ENCODE measurements at regions not wholly inside any gene's neighbourhood (a gene's known extent, or its start where the extent isn't known, plus 50 kb on each side); places are given as distances from the start of the nearest gene placed in this dataset.

GRCh38 chr6:150537893-150538292 lies 61.8 kb upstream of the PLEKHG1 start:
- DNase-seq (ENCODE audit: low read depth) = no peak

- no peak for DNase-seq (ENCODE audit: low read depth)
These were observed 60.6 kb upstream of the PLEKHG1 start for GRCh38 chr6:150539111-150539510.

- DNase-seq (ENCODE audit: low read depth) = no peak
These were observed 60.1 kb upstream of the PLEKHG1 start for GRCh38 chr6:150539568-150539967.

GRCh38 chr6:150541576-150541975 lies 58.1 kb upstream of the PLEKHG1 start:
- DNase-seq (ENCODE audit: low read depth) = no peak

GRCh38 chr6:150543178-150543577 lies 56.5 kb upstream of the PLEKHG1 start:
- no peak for DNase-seq (ENCODE audit: low read depth)

GRCh38 chr6:150544793-150545192 lies 54.9 kb upstream of the PLEKHG1 start:
- no peak for DNase-seq (ENCODE audit: low read depth)

GRCh38 chr6:150546457-150546856 lies 53.2 kb upstream of the PLEKHG1 start:
- DNase-seq (ENCODE audit: low read depth) = no peak

GRCh38 chr6:150547502-150548222 lies 52.0 kb upstream of the PLEKHG1 start:
- DNase-seq (ENCODE audit: low read depth) = no peak

- no peak for DNase-seq (ENCODE audit: low read depth)
These were observed 51.4 kb upstream of the PLEKHG1 start for GRCh38 chr6:150548330-150548729.

GRCh38 chr6:150549007-150549406 lies 50.7 kb upstream of the PLEKHG1 start:
- no peak for DNase-seq (ENCODE audit: low read depth)

- DNase-seq (ENCODE audit: low read depth) = no peak
These were observed 50.0 kb upstream of the PLEKHG1 start for GRCh38 chr6:150549674-150550101.
